ENCODE measurements at regions not wholly inside any gene's neighbourhood (a gene's known extent, or its start where the extent isn't known, plus 50 kb on each side); places are given as distances from the start of the nearest gene placed in this dataset.

DNA sequence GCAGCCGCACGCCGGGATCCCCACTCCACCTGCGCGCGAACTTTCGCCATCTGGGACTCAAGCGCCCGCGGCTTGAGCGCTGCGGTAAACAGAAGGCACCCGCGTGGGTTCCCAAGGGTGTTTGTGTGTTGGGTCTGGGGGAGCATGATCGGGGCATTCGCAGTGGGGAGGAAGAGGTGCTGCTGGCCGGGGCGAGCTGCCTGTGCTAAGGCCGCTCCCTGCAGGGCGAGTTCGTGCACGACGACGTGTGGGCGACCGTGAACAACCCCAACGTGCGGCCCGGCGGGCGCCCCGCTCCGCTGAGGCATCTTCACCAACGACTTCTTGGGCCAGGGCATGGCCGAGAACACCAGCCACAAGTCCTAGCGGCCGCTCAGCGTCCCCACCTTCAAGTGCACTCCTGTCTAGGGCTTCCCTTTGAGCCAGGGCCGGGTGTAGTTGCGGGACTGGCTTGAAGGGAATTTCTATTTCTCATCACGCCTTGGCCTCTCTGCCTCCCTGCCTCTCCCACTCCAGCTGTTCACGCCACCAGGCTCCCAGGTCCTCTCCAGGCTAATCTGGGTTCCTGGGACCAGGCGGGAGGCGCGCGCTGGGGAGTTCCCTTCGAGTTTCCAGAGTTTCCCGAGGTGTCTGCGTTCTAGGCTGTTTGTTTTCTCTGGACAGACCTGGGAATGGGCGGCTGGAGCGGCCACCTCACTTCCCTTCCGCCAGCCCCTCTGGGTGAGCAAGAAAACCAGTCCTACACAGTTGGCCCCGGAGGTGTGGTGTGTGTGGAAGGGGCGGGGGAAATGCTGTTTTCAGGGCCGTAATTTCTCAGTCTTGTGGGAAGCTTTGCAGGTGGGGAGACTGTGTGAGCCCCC is 417.8 kb upstream of the TMTC1 start:
- Mint-ChIP-seq H3K4me3 (no peak overlapping the region), H3K27ac (no peak overlapping the region), H3K4me1 (no peaks in the 10 kb centered on the region), H3K9me3 (ENCODE audit: insufficient read depth) (peaks cover 2% of the 10 kb centered on the region), H3K27me3 (peaks cover 7% of the 10 kb centered on the region)
- H3K4me2 ChIP-seq (replicated peaks; ENCODE audit: low read depth, low read length, poor library complexity, severe bottlenecking): no peak overlapping the region
- peaks cover 0 to 12% (median 0%) of the 10 kb centered on the region in 3 donors for H3K9me3 ChIP-seq (ENCODE audit: control extremely low read depth in 1 of 3, control insufficient read depth in 2 of 3, insufficient read depth in 1 of 3, low read length in 2 of 3)
- ATAC-seq (ENCODE audit: low read depth) (no peak), DNase-seq (no peak)
- no peak overlapping the region for H3K4me3 ChIP-seq (ENCODE audit: control extremely low read depth in 1 of 5, extremely low read depth in 1 of 5, insufficient read depth in 1 of 5, low read depth in 2 of 5, low read length in 4 of 5)
- intact Hi-C loops (cut with micrococcal nuclease): no loop called here
- 29% methylated on average over 25 of the region's 55 CpGs for WGBS (ENCODE audit: insufficient coverage)
- CTCF ChIA-PET: no interaction called here
- H3K27ac ChIP-seq (ENCODE audit: low read length in 2 of 2): no peak overlapping the region
- H3K79me2 ChIP-seq (ENCODE audit: control insufficient read depth, insufficient read depth, low read length): no peaks in the 10 kb centered on the region
- no peak overlapping the region for H3K9ac ChIP-seq (ENCODE audit: low read length)
- H3K36me3 ChIP-seq (replicated peaks in 1 of 2; ENCODE audit: control extremely low read depth in 1 of 2, control insufficient read depth in 1 of 2, extremely low read depth in 1 of 2, insufficient read depth in 2 of 2, low read length in 1 of 2): no peaks in the 10 kb centered on the region
- no peaks in the 10 kb centered on the region for H3K27me3 ChIP-seq (replicated peaks in 1 of 4; ENCODE audit: control extremely low read depth in 1 of 4, control insufficient read depth in 3 of 4, insufficient read depth in 4 of 4, low read length in 3 of 4)
- POLR2A ChIA-PET: no interaction called here
- no peak for TF ChIP-seq EZH2 (IDR thresholded peaks at IDR 0.05; ENCODE audit: borderline replicate concordance, insufficient read depth, low read depth, low read length, poor library complexity, severe bottlenecking)
- TF ChIP-seq, protein P1, sequence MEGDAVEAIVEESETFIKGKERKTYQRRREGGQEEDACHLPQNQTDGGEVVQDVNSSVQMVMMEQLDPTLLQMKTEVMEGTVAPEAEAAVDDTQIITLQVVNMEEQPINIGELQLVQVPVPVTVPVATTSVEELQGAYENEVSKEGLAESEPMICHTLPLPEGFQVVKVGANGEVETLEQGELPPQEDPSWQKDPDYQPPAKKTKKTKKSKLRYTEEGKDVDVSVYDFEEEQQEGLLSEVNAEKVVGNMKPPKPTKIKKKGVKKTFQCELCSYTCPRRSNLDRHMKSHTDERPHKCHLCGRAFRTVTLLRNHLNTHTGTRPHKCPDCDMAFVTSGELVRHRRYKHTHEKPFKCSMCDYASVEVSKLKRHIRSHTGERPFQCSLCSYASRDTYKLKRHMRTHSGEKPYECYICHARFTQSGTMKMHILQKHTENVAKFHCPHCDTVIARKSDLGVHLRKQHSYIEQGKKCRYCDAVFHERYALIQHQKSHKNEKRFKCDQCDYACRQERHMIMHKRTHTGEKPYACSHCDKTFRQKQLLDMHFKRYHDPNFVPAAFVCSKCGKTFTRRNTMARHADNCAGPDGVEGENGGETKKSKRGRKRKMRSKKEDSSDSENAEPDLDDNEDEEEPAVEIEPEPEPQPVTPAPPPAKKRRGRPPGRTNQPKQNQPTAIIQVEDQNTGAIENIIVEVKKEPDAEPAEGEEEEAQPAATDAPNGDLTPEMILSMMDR (IDR thresholded peaks at IDR 0.05): no peak
- no peak overlapping the region for H2AFZ ChIP-seq (ENCODE audit: insufficient read depth, low read depth, low read length, poor library complexity, severe bottlenecking)
- H3K4me1 ChIP-seq (ENCODE audit: control insufficient read depth in 2 of 2, insufficient read depth in 2 of 2, low read length in 2 of 2): no peaks in the 10 kb centered on the region
- H4K20me1 ChIP-seq (ENCODE audit: control insufficient read depth, insufficient read depth, low read length, poor library complexity, severe bottlenecking): no peaks in the 10 kb centered on the region

DNA sequence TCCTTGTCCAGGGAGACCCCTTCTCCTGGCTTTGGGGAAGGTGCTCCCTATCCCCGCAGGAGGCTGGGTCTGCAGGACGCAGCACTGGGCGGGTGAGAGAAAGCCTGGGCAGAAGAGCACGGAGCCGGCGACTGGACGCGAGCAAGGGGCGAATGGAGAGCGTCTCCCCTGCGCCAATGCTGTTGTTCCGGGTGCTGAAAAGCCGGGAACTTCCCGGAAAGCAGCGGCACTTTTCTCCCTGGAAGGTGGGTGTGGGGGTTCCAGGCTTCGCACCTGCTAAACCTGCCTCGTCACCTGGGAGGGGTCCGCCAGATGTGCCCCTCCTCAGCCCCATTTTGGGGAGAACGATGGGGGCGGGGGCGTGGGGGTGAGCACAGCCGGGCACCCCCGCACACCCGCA is 417.1 kb upstream of the TMTC1 start:
- Histone ChIP-seq H3K9ac (ENCODE audit: low read length) (no peak overlapping the region), H3K9me3 (ENCODE audit: control extremely low read depth in 1 of 3, control insufficient read depth in 2 of 3, insufficient read depth in 1 of 3, low read length in 2 of 3) (peaks cover 0 to 12% (median 0%) of the 10 kb centered on the region in 3 donors), H3K27me3 (replicated peaks in 1 of 4; ENCODE audit: control extremely low read depth in 1 of 4, control insufficient read depth in 3 of 4, insufficient read depth in 4 of 4, low read length in 3 of 4) (no peaks in the 10 kb centered on the region), H3K36me3 (replicated peaks in 1 of 2; ENCODE audit: control extremely low read depth in 1 of 2, control insufficient read depth in 1 of 2, extremely low read depth in 1 of 2, insufficient read depth in 2 of 2, low read length in 1 of 2) (no peaks in the 10 kb centered on the region), H3K4me1 (ENCODE audit: control insufficient read depth in 2 of 2, insufficient read depth in 2 of 2, low read length in 2 of 2) (no peaks in the 10 kb centered on the region), H3K79me2 (ENCODE audit: control insufficient read depth, insufficient read depth, low read length) (no peaks in the 10 kb centered on the region), H3K27ac (ENCODE audit: low read length in 2 of 2) (no peak overlapping the region), H4K20me1 (ENCODE audit: control insufficient read depth, insufficient read depth, low read length, poor library complexity, severe bottlenecking) (no peaks in the 10 kb centered on the region), H3K4me3 (ENCODE audit: control extremely low read depth in 1 of 5, extremely low read depth in 1 of 5, insufficient read depth in 1 of 5, low read depth in 2 of 5, low read length in 4 of 5) (no peak overlapping the region), H2AFZ (ENCODE audit: insufficient read depth, low read depth, low read length, poor library complexity, severe bottlenecking) (no peak overlapping the region), H3K4me2 (replicated peaks; ENCODE audit: low read depth, low read length, poor library complexity, severe bottlenecking) (no peak overlapping the region)
- H3K4me1 Mint-ChIP-seq: no peaks in the 10 kb centered on the region
- no peak for DNase-seq
- H3K4me3 Mint-ChIP-seq: no peak overlapping the region
- WGBS (ENCODE audit: insufficient coverage): 12% methylated on average over 14 of the region's 24 CpGs
- ChIA-PET POLR2A (no interaction called here), CTCF (no interaction called here)
- intact Hi-C loops (cut with micrococcal nuclease): no loop called here
- H3K9me3 Mint-ChIP-seq (ENCODE audit: insufficient read depth): peaks cover 2% of the 10 kb centered on the region
- H3K27me3 Mint-ChIP-seq: peaks cover 7% of the 10 kb centered on the region
- no peak for ATAC-seq (ENCODE audit: low read depth)
- TF ChIP-seq EZH2 (IDR thresholded peaks at IDR 0.05; ENCODE audit: borderline replicate concordance, insufficient read depth, low read depth, low read length, poor library complexity, severe bottlenecking): no peak
- TF ChIP-seq, protein P1 (IDR thresholded peaks at IDR 0.05): no peak
- H3K27ac Mint-ChIP-seq: no peak overlapping the region
